Gastroesophageal sphincter (tissue), 3 donors: ENCODE measurements at regions not wholly inside any gene's neighbourhood (a gene's known extent, or its start where the extent isn't known, plus 50 kb on each side); places are given as distances from the start of the nearest gene placed in this dataset.

ENCODE experiments used
- EP300 ChIP-seq: sonication (generic); formaldehyde crosslinking; IDR thresholded peaks from one replicate; pipeline ENCODE4 v1.6.1; 2017; ENCODE audit warnings: antibody characterized with exemption, mild to moderate bottlenecking
- TF ChIP-seq, protein P1 (sequence below), 4 experiments: fragments of 200-600 bp in 2 of 4; fragments of 450-650 bp in 2 of 4; sonication (generic) in 1 of 4; IDR thresholded peaks; one replicate each; pipeline ENCODE4 v1.5.1; 2017 to 2019; ENCODE audit warnings: antibody characterized with exemption in 4 of 4, mild to moderate bottlenecking in 2 of 4, moderate library complexity in 2 of 4

DNA sequence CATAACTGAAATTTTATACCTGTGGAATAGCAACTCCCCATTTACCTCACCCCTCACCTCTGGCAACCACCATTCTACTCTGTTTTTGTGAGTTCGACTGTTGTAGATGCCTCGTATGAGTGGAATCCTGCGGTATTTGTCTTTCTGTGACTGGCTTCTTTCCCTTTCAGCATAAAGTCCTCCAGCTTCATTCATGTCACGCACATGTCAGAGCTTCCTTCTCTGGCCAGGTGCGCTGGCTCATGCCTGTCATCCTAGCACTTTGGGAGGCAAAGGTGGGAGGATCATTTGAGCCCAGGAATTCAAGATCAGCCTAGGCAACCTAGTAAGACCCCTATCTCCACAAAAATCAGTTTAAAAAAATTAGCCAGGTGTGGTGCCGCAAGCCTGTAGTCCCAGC, 278.4 kb downstream of the PARN start:
- TF ChIP-seq, protein P1, sequence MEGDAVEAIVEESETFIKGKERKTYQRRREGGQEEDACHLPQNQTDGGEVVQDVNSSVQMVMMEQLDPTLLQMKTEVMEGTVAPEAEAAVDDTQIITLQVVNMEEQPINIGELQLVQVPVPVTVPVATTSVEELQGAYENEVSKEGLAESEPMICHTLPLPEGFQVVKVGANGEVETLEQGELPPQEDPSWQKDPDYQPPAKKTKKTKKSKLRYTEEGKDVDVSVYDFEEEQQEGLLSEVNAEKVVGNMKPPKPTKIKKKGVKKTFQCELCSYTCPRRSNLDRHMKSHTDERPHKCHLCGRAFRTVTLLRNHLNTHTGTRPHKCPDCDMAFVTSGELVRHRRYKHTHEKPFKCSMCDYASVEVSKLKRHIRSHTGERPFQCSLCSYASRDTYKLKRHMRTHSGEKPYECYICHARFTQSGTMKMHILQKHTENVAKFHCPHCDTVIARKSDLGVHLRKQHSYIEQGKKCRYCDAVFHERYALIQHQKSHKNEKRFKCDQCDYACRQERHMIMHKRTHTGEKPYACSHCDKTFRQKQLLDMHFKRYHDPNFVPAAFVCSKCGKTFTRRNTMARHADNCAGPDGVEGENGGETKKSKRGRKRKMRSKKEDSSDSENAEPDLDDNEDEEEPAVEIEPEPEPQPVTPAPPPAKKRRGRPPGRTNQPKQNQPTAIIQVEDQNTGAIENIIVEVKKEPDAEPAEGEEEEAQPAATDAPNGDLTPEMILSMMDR (IDR thresholded peaks at IDR 0.05) = no peak
- TF ChIP-seq EP300 = no peak
